NCI-H524 (cell line): ENCODE measurements at regions not wholly inside any gene's neighbourhood (a gene's known extent, or its start where the extent isn't known, plus 50 kb on each side); places are given as distances from the start of the nearest gene placed in this dataset.
"Not testable (repeated sequence)": the region's sequence is repeated elsewhere in the genome, so short reads cannot be mapped to it uniquely, and the experiment has no call there.

Experiments used
- DNase-seq, 2 experiments: peaks; one replicate each; lab custom pipeline; 2025; lab: John Stamatoyannopoulos, UW

- DNase-seq, result no peak
Observed at GRCh38 chr16:16879567-16880251, 500.8 kb downstream of the NPIPA7 start.

GRCh38 chr16:16881814-16882213 lies 502.9 kb downstream of the NPIPA7 start:
- DNase-seq, result peak in 1 of 2 experiments; percentile 17

- DNase-seq, result no peak
Observed at GRCh38 chr16:16882766-16883165, 503.8 kb downstream of the NPIPA7 start.

GRCh38 chr16:16884451-16884850 lies 505.5 kb downstream of the NPIPA7 start:
- DNase-seq, result no peak

GRCh38 chr16:16887193-16887592 lies 508.3 kb downstream of the NPIPA7 start:
- no peak for DNase-seq

GRCh38 chr16:16890964-16891363 lies 512.0 kb downstream of the NPIPA7 start:
- no peak for DNase-seq

- DNase-seq, result no peak
Observed at GRCh38 chr16:16904601-16905000, 525.7 kb downstream of the NPIPA7 start.

GRCh38 chr16:16905850-16906249 lies 526.9 kb downstream of the NPIPA7 start:
- no peak for DNase-seq

GRCh38 chr16:16907089-16907488 lies 528.1 kb downstream of the NPIPA7 start:
- no peak for DNase-seq

GRCh38 chr16:16908077-16908476 lies 529.1 kb downstream of the NPIPA7 start:
- DNase-seq, result no peak

GRCh38 chr16:16909126-16909525 lies 530.2 kb downstream of the NPIPA7 start:
- no peak for DNase-seq

GRCh38 chr16:16910666-16911065 lies 531.7 kb downstream of the NPIPA7 start:
- peak in 1 of 2 experiments; percentile 53 for DNase-seq

- DNase-seq, result no peak
Observed at GRCh38 chr16:16915771-16916170, 536.8 kb downstream of the NPIPA7 start.

GRCh38 chr16:16917191-16917785 lies 538.3 kb downstream of the NPIPA7 start:
- DNase-seq, result no peak

GRCh38 chr16:16923479-16923878 lies 544.5 kb downstream of the NPIPA7 start:
- DNase-seq, result no peak

- DNase-seq, result no peak
Observed at GRCh38 chr16:16924613-16925012, 545.7 kb downstream of the NPIPA7 start.

GRCh38 chr16:16925432-16925831 lies 545.3 kb downstream of the XYLT1 start:
- DNase-seq, result no peak

- DNase-seq, result no peak
Observed at GRCh38 chr16:16928532-16929109, 542.1 kb downstream of the XYLT1 start.

- DNase-seq, result no peak
Observed at GRCh38 chr16:16930309-16931000, 540.3 kb downstream of the XYLT1 start.

- DNase-seq, result no peak
Observed at GRCh38 chr16:16933861-16934260, 536.9 kb downstream of the XYLT1 start.

GRCh38 chr16:16934660-16935059 lies 536.1 kb downstream of the XYLT1 start:
- DNase-seq, result no peak

GRCh38 chr16:16935909-16936308 lies 534.9 kb downstream of the XYLT1 start:
- not testable (repeated sequence) for DNase-seq

- no peak for DNase-seq
Observed at GRCh38 chr16:16937576-16937975, 533.2 kb downstream of the XYLT1 start.
